NCI-H1694 treated with DMSO at 0.1 percent for 48 hours (cell line): ENCODE measurements at regions not wholly inside any gene's neighbourhood (a gene's known extent, or its start where the extent isn't known, plus 50 kb on each side); places are given as distances from the start of the nearest gene placed in this dataset.

Experiments used
- DNase-seq: peaks from one replicate; lab custom pipeline; 2025; lab: John Stamatoyannopoulos, UW

DNA sequence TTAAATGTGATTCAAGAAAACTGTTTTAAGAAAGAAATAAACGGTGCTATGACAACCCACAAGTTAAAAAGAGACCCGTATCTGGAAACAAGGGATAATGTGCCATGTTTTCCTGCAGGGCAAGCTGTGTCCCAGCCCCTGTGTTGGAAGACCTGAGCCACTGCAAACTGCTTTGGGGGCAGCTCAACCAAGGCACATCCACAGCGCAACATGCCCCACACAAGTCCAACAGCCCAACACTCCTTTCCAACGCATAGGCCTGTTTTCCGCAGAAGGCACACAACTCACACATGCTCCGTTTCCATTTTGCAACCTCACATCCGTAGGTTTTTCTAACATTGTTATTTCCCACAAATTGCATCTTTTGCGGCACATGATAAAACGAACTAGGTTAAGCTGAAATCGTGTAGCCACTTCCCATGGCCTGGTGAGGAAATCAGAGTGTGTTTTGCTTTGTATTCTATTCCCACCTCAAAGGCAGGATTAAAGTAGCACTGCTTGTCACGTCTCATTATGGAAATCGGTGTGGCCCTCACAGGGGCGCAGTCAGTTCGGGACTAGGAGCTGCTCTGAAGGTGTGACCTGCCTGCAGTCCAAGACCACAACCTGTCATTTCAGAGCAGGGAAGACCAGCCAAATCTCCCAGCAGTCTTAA, 50.5 kb upstream of the ZNF516 start:
- no peak for DNase-seq

GRCh38 chr18:76544511-76545345, 49.7 kb upstream of the ZNF516 start:
- DNase-seq, result no peak
